ENCODE measurements at regions not wholly inside any gene's neighbourhood (a gene's known extent, or its start where the extent isn't known, plus 50 kb on each side); places are given as distances from the start of the nearest gene placed in this dataset.

DNA sequence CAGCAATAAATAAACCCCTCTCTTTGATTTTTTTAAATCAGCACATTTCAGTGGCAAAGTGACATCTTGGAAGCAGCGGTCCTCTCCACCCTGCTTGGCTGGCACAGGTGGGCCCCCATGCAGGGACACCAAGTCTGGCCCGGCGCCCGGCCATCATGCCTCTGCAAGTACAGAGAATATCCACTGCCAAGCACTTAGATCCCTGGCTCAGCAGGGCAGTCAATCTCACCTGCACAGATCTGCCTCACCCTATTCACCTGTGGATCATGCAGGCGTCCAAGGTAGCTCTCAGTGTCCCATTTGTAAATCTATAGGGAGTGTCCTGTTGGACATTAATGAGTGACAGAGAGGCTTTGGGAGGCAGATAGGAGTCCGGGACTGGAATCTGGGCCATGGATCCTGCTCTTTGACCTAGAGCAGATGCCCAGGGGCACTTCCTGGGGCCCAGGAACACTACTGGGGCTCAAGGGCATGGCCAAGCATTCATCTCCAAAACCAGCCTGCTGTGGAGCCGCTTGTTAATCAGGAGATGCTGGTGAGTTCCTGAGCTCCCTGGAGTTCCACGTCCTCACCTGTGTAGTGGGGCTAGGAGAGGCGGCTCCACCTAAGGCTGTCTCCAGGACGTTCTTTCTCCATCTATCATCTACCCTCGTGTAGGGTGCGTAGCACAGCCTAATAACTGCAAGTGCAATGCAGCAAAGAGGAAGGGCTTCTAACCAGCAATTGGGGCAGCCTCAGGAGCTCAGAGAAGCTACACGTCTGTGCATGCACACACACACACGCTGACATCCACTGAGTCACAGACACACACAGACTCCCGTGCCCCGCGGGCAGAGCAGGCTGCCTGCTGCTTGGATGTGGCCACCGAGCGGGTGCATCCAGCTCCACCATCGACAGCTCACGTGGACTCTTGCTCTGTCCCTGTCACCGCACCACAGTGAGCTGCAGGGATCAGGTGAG is 123.6 kb downstream of the OAT start:
- TF ChIP-seq, protein P1, sequence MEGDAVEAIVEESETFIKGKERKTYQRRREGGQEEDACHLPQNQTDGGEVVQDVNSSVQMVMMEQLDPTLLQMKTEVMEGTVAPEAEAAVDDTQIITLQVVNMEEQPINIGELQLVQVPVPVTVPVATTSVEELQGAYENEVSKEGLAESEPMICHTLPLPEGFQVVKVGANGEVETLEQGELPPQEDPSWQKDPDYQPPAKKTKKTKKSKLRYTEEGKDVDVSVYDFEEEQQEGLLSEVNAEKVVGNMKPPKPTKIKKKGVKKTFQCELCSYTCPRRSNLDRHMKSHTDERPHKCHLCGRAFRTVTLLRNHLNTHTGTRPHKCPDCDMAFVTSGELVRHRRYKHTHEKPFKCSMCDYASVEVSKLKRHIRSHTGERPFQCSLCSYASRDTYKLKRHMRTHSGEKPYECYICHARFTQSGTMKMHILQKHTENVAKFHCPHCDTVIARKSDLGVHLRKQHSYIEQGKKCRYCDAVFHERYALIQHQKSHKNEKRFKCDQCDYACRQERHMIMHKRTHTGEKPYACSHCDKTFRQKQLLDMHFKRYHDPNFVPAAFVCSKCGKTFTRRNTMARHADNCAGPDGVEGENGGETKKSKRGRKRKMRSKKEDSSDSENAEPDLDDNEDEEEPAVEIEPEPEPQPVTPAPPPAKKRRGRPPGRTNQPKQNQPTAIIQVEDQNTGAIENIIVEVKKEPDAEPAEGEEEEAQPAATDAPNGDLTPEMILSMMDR (conservative IDR thresholded peaks at IDR 0.05; ENCODE audit: low read length): no peak
- TF ChIP-seq EZH2phosphoT487 (IDR thresholded peaks at IDR 0.05; ENCODE audit: borderline replicate concordance, low read depth, low read length): no peak
